HS-27A (cell line): ENCODE measurements at regions not wholly inside any gene's neighbourhood (a gene's known extent, or its start where the extent isn't known, plus 50 kb on each side); places are given as distances from the start of the nearest gene placed in this dataset.
"Not testable (repeated sequence)": the region's sequence is repeated elsewhere in the genome, so short reads cannot be mapped to it uniquely, and the experiment has no call there.

Source experiments
- DNase-seq: peaks from one replicate; pipeline ENCODE4 v3.0.0-alpha.2; 2012; ENCODE audit warnings: low read depth, missing footprints

- no peak for DNase-seq
These were observed 84.7 kb upstream of the HMGA2 start for GRCh38 chr12:65739606-65740005.

DNA sequence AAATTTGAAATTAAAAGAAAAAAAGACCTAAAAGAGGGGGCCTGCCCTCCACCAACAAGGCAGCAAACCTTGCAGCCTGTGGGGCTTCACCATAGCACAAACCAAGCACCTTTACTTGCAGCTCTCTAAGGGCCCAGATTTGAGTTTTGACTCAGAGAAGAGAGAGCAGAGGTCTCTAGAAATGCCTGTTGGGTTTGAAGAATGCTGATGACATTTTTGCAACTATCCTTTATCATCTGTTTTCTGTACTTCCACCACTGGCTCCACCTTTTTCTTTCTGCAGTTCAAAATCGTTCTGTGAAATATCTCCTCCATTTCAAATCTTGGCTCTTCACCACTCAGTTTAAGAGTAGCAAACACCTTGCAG lies 83.8 kb upstream of the HMGA2 start:
- no peak for DNase-seq

GRCh38 chr12:65740873-65741600 lies 83.2 kb upstream of the HMGA2 start:
- peak; percentile 65 for DNase-seq

DNA sequence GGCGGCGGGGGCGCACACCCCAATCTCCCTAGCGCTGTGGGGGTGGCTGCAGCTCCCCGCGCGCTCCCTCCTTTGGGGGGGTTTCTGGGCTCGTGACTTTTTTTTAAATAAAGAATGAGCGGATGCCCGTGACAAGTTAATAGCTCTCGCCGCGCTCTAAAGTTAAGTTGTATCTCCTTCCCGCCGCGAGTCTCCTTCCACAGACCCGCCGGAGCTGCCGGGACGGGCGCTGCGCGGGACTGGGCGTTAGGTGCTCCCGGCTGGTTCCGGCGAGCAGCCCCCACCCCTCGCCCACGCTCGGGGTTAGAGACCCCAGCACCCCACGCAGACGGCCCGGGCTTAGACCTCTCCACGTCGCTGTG lies 82.6 kb upstream of the HMGA2 start:
- DNase-seq = peak; percentile 30

DNA sequence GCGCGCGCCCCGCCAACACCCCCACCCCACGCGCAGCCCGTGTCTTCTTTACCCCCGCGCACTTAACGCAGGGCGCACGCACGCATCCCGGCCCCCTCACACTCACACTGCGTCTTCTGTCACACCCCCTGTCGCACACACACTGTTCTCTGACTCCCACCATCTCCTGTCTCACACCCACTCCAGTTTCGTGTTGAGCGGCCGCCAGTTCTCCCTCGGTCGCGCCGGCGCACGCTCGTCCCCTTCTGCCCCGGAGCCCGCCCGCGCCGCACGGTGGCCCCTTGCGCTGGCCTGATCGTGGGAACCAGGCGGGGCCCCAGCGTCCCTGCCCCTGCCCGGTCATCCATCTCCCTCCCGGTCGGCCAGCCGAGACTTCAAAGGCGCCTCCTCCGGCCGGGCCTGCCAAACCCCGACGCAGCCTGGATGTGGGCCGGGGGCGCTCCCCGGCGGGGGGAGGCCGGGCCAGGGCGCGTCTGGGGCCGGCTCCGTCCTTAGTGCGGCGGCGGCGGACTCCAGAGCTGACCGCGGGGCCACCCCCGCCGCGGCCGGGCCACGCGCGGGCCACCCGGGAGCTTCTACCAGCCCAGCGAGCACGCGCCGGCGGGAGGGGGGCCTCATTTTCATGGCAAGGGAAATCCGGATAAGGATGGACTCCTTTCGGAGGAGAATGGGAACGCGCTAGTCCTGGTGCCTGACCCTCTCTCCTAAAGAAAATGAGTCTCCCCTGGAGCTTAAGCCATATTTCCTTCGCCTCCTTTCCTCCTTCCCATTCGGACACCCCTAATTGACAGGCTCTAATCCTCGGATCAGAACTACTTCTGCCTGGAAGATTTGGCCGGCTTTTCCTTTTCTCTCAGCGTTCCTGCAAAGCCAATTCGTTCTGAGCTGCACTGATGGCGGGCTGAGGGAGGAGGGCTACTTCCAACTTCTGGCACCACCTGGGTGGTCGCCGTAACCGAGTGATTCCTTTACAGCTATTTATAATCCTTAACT lies 82.0 kb upstream of the HMGA2 start:
- DNase-seq = peak; percentile 17

DNA sequence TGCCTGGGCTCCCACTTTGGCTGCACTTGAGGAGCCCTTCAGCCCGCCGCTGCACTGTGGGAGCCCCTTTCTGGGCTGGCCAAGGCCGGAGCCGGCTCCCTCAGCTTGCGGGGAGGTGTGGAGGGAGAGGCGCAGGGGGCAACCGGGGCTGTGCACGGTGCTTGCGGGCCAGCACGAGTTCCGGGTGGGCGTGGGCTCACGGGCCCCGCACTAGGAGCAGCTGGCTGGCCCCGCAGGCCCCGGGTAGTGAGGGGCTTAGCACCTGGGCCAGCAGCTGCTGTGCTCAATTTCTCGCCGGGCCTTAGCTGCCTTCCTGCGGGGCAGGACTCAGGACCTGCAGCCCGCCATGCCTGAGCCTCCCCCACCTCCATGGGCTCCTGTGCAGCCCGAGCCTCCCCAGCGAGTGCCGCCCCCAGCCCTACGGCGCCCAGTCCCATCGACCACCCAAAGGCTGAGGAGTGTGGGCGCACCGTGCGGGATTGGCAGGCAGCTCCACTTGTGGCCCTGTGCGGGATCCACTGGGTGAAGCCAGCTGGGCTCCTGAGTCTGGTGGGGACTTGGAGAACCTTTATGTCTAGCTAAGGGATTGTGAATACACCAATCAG lies 79.9 kb upstream of the HMGA2 start:
- DNase-seq = not testable (repeated sequence)

DNA sequence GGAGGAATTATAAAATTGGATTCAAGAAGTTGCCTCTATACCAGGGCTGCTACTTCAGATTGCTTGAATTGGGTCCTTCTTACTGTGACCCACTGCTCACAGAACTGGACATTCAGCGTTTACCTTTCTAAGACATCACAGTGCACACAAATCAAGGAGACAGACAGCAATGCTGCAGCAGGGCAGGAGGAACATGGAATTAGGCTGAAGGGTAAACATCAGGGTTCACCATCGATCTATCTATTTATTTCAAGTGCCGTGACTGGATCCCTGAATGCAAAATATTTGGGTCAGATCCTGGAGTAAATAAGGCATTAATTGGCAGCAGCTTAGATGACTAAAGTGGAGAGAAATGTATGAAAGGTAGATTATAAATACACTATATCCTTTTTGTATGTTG lies 76.9 kb upstream of the HMGA2 start:
- no peak for DNase-seq

DNA sequence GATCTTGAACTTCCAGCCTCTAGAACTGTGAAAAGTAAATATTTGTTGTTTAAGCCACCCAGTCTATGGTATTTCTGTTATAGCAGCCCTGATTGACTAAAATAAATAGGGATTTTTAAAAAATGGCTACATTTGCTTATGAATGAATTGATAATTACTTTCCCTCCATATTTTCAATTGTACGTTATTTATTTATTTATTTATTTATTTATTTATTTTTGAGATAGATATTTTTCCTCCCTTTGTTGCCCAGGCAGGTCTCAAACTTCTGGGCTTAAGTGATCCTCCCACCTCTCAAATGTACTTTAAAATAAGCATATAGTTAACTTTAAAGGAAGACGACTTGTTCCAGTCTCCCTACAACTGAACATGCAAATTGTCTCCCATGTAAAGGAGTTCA lies 76.0 kb upstream of the HMGA2 start:
- DNase-seq = no peak

GRCh38 chr12:65754290-65754689 lies 70.0 kb upstream of the HMGA2 start:
- no peak for DNase-seq

GRCh38 chr12:65754744-65755595 lies 69.3 kb upstream of the HMGA2 start:
- DNase-seq = no peak

DNA sequence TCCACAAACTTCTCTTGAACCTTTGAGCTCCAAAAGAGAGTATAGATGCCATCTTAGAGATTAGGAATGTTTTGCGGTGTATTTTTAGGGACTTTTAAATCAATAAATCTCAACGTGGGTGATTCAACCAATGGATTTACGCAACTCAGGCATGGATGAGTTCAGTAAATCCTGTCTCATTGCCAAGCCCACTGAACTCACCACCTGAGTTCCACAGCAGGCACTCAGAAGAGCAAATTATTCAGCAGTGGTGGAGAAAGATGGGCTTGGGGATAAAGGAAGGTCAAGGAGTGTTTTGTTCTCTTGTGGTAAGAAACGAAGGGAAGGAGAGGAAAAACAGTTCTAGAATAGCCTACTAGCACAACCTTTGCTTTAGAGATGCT lies 68.7 kb upstream of the HMGA2 start:
- no peak for DNase-seq

DNA sequence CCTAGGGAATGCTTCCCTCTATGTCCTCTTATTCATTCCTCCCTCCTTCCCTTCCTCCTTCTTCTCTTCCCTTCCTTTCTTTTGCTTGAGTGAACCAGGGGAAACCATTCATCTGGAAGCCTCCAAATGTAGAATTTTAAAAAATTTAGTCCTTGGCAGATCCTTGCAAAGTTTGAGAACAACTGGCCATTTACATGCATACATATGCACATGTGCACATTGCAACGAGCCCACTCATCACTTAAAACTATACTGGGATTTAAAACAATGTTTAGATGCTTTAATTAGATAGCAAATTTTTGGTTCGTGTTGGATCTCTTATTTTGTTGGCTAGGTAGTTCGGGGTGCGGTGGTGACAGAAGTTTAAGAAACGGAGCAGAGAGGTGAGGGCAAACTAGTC lies 68.0 kb upstream of the HMGA2 start:
- no peak for DNase-seq

DNA sequence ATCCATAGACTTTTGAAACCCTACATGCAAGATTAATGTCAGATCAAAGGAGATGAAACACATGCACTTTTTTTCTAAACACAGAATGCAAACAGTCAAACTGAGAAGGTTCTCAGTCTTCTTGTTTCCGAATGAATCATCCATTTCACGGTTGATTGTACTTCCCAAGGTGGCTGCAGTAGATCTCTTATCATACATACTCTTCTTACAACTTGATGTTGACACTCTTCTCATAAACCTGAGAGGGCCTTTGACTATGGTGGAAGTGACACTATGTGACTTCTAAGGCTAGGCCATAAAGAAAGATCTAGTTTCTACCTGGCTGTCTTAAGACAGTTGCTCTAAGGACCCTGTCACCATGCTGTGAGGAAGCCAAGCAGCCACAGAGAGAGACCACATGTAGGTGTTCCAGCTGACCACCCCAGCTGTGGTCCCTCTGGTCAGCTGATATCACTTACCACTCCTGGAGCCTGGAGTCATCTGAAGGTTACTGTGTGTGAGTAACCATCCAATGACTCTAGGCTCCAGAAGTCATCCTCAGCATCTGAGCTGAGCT lies 67.2 kb upstream of the HMGA2 start:
- no peak for DNase-seq

DNA sequence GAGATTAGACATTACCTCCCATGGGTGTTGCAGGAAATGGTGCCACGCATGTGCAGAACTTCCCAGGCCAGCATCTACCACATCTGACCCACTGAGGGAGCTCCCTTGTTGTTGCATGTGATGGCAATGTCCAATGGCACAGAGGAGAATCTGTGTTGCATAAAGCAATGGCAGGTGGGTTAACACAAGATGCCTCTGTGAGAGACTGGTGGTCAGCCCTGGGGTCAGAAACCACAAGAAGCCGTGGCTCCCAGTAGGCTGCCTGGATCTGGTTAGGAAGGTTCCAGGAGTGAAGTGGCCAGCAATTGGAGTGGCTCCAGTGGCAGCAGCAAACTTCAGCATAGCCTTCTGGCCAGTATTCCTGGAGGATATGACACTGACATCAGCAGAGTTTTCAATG lies 65.9 kb upstream of the HMGA2 start:
- no peak for DNase-seq

GRCh38 chr12:65759735-65760134 lies 64.5 kb upstream of the HMGA2 start:
- no peak for DNase-seq

GRCh38 chr12:65761301-65761700 lies 63.0 kb upstream of the HMGA2 start:
- DNase-seq = no peak

GRCh38 chr12:65764325-65764724 lies 60.0 kb upstream of the HMGA2 start:
- no peak for DNase-seq

DNA sequence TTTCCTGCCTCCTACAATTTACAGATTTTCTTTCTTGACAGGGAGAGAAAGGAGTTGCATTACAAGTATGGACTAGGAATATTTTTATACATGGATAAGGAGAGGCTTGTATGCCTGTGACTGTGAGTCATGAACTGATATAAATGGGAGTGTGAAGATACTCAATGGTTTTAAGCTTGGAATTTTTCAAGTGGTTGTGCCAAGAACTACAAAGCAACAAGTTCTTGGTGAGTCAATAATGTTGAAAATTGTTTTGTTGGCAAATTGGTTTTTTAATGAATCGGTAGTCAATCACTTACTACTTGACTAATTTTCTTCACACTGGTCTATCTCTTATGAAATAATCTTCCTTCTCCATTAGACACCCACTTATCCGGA lies 58.9 kb upstream of the HMGA2 start:
- DNase-seq = peak; percentile 63

- no peak for DNase-seq
These were observed 54.4 kb upstream of the HMGA2 start for GRCh38 chr12:65769880-65770279.
